HCT116 (cell line): ENCODE measurements at regions not wholly inside any gene's neighbourhood (a gene's known extent, or its start where the extent isn't known, plus 50 kb on each side); places are given as distances from the start of the nearest gene placed in this dataset.

Source experiments
- ATAC-seq: fragments of 200-7000 bp; cut with Tn5 transposase; 2 replicates; pipeline ENCODE4 v1.9.1; 2020; ENCODE audit warnings: mild to moderate bottlenecking, moderate library complexity
- BruUV-seq: library from RNA; stranded (reverse); fragments of 400-500 nt; replicated peaks from 2 replicates; lab custom pipeline; 2021; lab: Mats Ljungman, UMichigan
- CTCF ChIA-PET: fragments of 300-600 bp; sonication (Branson Sonifier 250); formaldehyde crosslinking; loops from one replicate; lab custom pipeline; 2021; ENCODE audit warnings: antibody characterized with exemption; lab: Charles Lee
- POLR2A ChIA-PET: fragments of 300-600, 350-600 bp; sonication (Branson Sonifier 250); formaldehyde crosslinking; loops from one replicate; lab custom pipeline; 2021; ENCODE audit warnings: antibody characterized with exemption; lab: Charles Lee
- RAD21 ChIA-PET, 2 experiments: fragments of 300-600 bp; sonication (Branson Sonifier 250); formaldehyde crosslinking; loops; one replicate each; lab custom pipeline; 2023; ENCODE audit warnings: low total read pairs in 2 of 2; ENCODE audit not compliant: uncharacterized antibody in 2 of 2, unreplicated experiment in 2 of 2, low non-redundant PET in 1 of 2; lab: Charles Lee
- DNase-seq: peaks from one replicate; pipeline ENCODE4 v3.0.0-alpha.2; 2010; ENCODE audit warnings: low read depth, low spot score
- H2AFZ ChIP-seq: fragments of 200-600 bp; shearing (Covaris generic), sonication (generic); 2 replicates; pipeline ENCODE4 v1.6.1; 2017; ENCODE audit warnings: low read depth, mixed run types, mixed read lengths, antibody characterized with exemption, low read length; ENCODE audit not compliant: poor library complexity, severe bottlenecking
- H3K27ac ChIP-seq: 2 replicates; pipeline ENCODE4 v1.5.1; 2012; ENCODE audit warnings: low read depth, low read length
- H3K27me3 ChIP-seq: fragments of 200-600 bp; sonication (generic); 2 replicates; pipeline ENCODE4 v1.6.1; 2016; ENCODE audit warnings: mixed run types, low read length, mixed read lengths; ENCODE audit not compliant: insufficient read depth
- H3K36me3 ChIP-seq, 2 experiments: fragments of 200-500 bp in 1 of 2; fragments of 200-600 bp in 1 of 2; sonication (Bioruptor generic) in 1 of 2; sonication (generic) in 1 of 2; 2 replicates each; pipeline versions ENCODE4 v1.5.1 to v1.6.1; 2014 to 2016; ENCODE audit warnings: low read length in 2 of 2, inconsistent platforms in 1 of 2, mixed read lengths in 1 of 2, mixed run types in 1 of 2; ENCODE audit not compliant: insufficient read depth in 2 of 2, control insufficient read depth in 1 of 2
- H3K4me1 ChIP-seq, 2 experiments: fragments of 200-600 bp in 1 of 2; sonication (generic) in 1 of 2; 2 replicates each; pipeline versions ENCODE4 v1.5.1 to v1.6.1; 2012 to 2017; ENCODE audit warnings: low read length in 2 of 2, inconsistent platforms in 1 of 2, mild to moderate bottlenecking in 1 of 2, mixed read lengths in 1 of 2, mixed run types in 1 of 2, moderate library complexity in 1 of 2; ENCODE audit not compliant: insufficient read depth in 2 of 2, control insufficient read depth in 1 of 2
- H3K4me2 ChIP-seq: fragments of 200-600 bp; sonication (generic); 2 replicates; pipeline ENCODE4 v1.6.1; 2017; ENCODE audit warnings: mixed run types, low read length, mixed read lengths
- H3K4me3 ChIP-seq, 2 experiments: fragments of 200-600 bp in 1 of 2; sonication (generic) in 1 of 2; replicated peaks in 1 of 2; 2 replicates each; pipeline ENCODE4 v1.5.1; 2011 to 2016; ENCODE audit warnings: low read length in 2 of 2, control low read depth in 1 of 2, low read depth in 1 of 2, mild to moderate bottlenecking in 1 of 2, mixed read lengths in 1 of 2, mixed run types in 1 of 2
- H3K79me2 ChIP-seq: fragments of 200-600 bp; sonication (generic); 2 replicates; pipeline ENCODE4 v1.6.1; 2017; ENCODE audit warnings: mild to moderate bottlenecking, mixed run types, low read length, moderate library complexity, mixed read lengths; ENCODE audit not compliant: insufficient read depth
- H3K9ac ChIP-seq: fragments of 200-600 bp; sonication (generic); 2 replicates; pipeline ENCODE4 v1.6.1; 2016; ENCODE audit warnings: low read length, mixed read lengths
- H3K9me2 ChIP-seq: fragments of 200-600 bp; sonication (generic), shearing (Covaris generic); 2 replicates; pipeline ENCODE4 v1.6.1; 2017; ENCODE audit warnings: mixed run types, mild to moderate bottlenecking, moderate library complexity; ENCODE audit not compliant: insufficient read depth
- H3K9me3 ChIP-seq, 2 experiments: fragments of 200-500 bp in 1 of 2; fragments of 200-600 bp in 1 of 2; sonication (Bioruptor generic) in 1 of 2; sonication (generic) in 1 of 2; 2 replicates each; pipeline ENCODE4 v1.6.1; 2014 to 2017; ENCODE audit warnings: low read length in 2 of 2, mixed read lengths in 2 of 2, inconsistent platforms in 1 of 2, low read depth in 1 of 2, mild to moderate bottlenecking in 1 of 2, mixed run types in 1 of 2, moderate library complexity in 1 of 2; ENCODE audit not compliant: control insufficient read depth in 1 of 2, insufficient read depth in 1 of 2
- H4K20me1 ChIP-seq: fragments of 200-600 bp; sonication (generic), shearing (Covaris generic); 2 replicates; pipeline ENCODE4 v1.6.1; 2017; ENCODE audit warnings: mixed run types, mild to moderate bottlenecking, moderate library complexity; ENCODE audit not compliant: insufficient read depth
- CBX3 ChIP-seq: IDR thresholded peaks from 2 replicates; pipeline ENCODE4 v1.6.1; 2012; ENCODE audit warnings: low read depth
- CTCF ChIP-seq, 3 experiments: fragments of 200-600 bp in 1 of 3; sonication (generic) in 1 of 3; IDR thresholded peaks in 2 of 3; conservative IDR thresholded peaks in 1 of 3; 2 replicates each; pipeline ENCODE4 v1.5.1; 2012 to 2017; ENCODE audit warnings: low read depth in 2 of 3, low read length in 2 of 3, antibody characterized with exemption in 1 of 3, borderline replicate concordance in 1 of 3, control low read depth in 1 of 3, mild to moderate bottlenecking in 1 of 3, mixed read lengths in 1 of 3, mixed run types in 1 of 3, moderate library complexity in 1 of 3; ENCODE audit not compliant: insufficient read depth in 1 of 3
- POLR2A ChIP-seq: IDR thresholded peaks from 2 replicates; pipeline ENCODE4 v1.7.0; 2011; ENCODE audit warnings: borderline replicate concordance; ENCODE audit not compliant: insufficient read depth, insufficient read length; ENCODE audit errors: extremely low read depth
- RAD21 ChIP-seq: IDR thresholded peaks from 2 replicates; pipeline ENCODE4 v1.6.1; 2012; ENCODE audit warnings: low read depth, mild to moderate bottlenecking
- SRF ChIP-seq: IDR thresholded peaks from 2 replicates; pipeline ENCODE4 v1.6.1; 2012; ENCODE audit warnings: low read depth
- intact Hi-C: fragments of 100-400 bp; cut with micrococcal nuclease; formaldehyde crosslinking; loops from 2 replicates; pipeline ENCODE4 v1.10.0; 2022
- TF ChIP-seq, protein P1 (sequence below): IDR thresholded peaks from 2 replicates; pipeline ENCODE4 v1.6.1; 2012; ENCODE audit warnings: low read depth

- intact Hi-C loops, result no loop called here
- Histone ChIP-seq H2AFZ (no peak overlapping the region), H3K36me3 (no peaks in the 10 kb centered on the region), H3K4me2 (no peak overlapping the region), H4K20me1 (no peaks in the 10 kb centered on the region), H3K79me2 (no peaks in the 10 kb centered on the region), H3K9ac (no peak overlapping the region), H3K9me3 (no peaks in the 10 kb centered on the region), H3K4me3 (no peak overlapping the region), H3K27me3 (no peaks in the 10 kb centered on the region), H3K4me1 (no peaks in the 10 kb centered on the region), H3K27ac (no peak overlapping the region), H3K9me2 (no peaks in the 10 kb centered on the region)
- no peak for DNase-seq
- ChIA-PET POLR2A (no interaction called here), CTCF (no interaction called here), RAD21 (no interaction called here)
- BruUV-seq, result no TSS peak
- TF ChIP-seq POLR2A (no peak), CTCF (IDR thresholded peaks at IDR 0.05 in 2 of 3, conservative IDR thresholded peaks at IDR 0.05 in 1 of 3; ENCODE audit: borderline replicate concordance in 1 of 3, insufficient read depth in 1 of 3, low read depth in 2 of 3, low read length in 2 of 3) (no peak), RAD21 (no peak), SRF (no peak), CBX3 (no peak)
- TF ChIP-seq, protein P1, sequence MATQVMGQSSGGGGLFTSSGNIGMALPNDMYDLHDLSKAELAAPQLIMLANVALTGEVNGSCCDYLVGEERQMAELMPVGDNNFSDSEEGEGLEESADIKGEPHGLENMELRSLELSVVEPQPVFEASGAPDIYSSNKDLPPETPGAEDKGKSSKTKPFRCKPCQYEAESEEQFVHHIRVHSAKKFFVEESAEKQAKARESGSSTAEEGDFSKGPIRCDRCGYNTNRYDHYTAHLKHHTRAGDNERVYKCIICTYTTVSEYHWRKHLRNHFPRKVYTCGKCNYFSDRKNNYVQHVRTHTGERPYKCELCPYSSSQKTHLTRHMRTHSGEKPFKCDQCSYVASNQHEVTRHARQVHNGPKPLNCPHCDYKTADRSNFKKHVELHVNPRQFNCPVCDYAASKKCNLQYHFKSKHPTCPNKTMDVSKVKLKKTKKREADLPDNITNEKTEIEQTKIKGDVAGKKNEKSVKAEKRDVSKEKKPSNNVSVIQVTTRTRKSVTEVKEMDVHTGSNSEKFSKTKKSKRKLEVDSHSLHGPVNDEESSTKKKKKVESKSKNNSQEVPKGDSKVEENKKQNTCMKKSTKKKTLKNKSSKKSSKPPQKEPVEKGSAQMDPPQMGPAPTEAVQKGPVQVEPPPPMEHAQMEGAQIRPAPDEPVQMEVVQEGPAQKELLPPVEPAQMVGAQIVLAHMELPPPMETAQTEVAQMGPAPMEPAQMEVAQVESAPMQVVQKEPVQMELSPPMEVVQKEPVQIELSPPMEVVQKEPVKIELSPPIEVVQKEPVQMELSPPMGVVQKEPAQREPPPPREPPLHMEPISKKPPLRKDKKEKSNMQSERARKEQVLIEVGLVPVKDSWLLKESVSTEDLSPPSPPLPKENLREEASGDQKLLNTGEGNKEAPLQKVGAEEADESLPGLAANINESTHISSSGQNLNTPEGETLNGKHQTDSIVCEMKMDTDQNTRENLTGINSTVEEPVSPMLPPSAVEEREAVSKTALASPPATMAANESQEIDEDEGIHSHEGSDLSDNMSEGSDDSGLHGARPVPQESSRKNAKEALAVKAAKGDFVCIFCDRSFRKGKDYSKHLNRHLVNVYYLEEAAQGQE, result no peak
- no peak for ATAC-seq
These were observed 110.2 kb downstream of the IFI44 start for GRCh38 chr1:78759881-78760280.
